Ureter (tissue), 1 donor: ENCODE measurements at regions not wholly inside any gene's neighbourhood (a gene's known extent, or its start where the extent isn't known, plus 50 kb on each side); places are given as distances from the start of the nearest gene placed in this dataset.
"Not testable (repeated sequence)": the region's sequence is repeated elsewhere in the genome, so short reads cannot be mapped to it uniquely, and the experiment has no call there.

Experiments
- DNase-seq: peaks from one replicate; pipeline ENCODE4 v3.0.0-alpha.2; 2020; ENCODE audit warnings: low spot score
- donor health status: DM: yes; HTN: yes; CAD: no.

- no peak for DNase-seq
These were observed 70.0 kb downstream of the LMO4 start for GRCh38 chr1:87398641-87399040.

- DNase-seq: no peak
These were observed 70.6 kb downstream of the LMO4 start for GRCh38 chr1:87399264-87399663.

DNA sequence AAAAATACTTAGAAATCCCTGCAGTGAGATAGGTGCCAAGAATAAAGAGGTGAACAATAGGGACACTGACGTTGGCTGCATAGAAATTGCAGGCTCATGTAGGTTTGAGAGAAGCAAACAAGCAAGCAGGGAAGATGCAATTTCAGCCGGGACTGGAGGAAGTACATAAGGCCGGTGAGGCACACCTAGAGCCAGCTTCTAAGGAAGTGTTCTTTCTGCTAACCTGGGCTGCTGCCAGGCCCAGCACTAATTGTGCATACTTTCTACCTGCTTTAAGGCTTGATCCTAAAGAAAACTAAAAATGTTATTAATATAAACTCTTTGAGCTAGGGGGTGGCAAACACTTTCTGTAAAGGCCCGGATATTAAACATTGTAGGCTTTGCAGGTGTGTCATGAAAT, 71.0 kb downstream of the LMO4 start:
- DNase-seq: peak; percentile 53

- DNase-seq: no peak
These were observed 72.1 kb downstream of the LMO4 start for GRCh38 chr1:87400813-87401212.

DNA sequence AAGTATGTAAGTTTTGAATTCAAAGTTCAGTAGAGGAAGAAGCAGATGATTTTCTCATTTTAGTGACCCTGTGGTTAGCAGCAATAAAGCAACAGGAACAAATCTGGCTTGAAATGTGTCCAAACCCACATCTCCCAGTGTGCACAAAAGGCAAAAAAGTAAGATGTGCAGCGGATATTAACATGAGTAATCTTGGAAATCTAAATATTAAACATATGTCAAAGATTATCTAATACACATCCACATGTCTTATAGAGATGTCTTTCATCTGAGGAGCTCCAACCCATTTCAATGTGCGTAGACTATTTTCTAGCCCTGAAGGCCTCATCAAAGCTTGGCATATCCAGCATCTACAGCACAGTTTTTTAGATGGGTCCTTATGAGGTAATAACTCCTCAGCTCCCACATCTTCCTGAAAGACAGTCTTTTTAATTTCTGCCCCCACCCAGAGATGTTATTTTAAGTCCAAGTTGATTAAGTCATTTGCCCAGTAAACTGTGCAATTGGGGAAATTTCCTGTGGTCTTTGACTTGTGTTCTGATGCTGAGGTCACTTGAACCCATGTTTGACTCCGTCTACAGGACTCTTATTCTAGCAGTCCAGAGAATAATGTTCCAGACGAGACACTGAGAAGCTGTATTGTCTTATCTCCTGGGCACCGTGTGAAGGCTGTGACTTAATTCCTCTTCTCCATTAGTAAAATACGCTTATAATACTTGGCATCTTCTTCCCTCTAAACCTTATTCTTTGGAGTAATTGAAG, 73.7 kb downstream of the LMO4 start:
- no peak for DNase-seq

DNA sequence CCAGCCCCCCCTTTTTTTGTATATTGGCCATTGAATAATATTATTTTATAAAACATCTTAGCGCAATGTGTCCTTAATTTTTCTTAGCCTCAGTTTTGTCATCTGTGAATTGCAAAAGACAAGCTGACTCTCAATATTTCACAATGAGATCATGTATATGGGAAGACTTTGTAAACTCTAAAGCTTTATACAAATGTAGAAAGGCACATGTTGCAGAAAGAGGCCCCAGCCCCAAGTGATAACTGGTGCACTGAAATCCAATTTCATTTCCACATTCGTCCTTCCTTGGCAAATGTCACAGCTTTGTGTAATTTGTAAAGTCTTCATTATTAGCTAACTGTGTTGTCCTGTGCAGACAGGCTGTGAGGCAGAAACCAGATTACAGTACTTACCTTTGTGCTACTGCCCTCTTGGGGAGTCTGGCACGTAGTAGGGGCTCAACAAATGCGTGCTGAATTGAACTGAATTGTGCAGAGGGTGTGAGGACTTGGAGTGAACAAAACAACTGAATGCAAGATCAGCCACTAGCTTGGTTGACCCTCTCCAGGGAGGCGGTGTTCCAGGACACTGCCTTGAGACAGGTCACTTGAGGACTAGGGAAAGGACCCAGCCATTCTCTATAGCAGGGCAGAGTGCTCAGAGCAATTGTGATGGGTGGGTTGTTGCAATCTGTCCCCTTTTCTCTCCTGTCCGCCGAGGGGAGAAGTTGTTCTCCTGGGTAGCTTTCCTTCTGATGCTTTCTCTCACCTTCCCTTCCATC, 74.6 kb downstream of the LMO4 start:
- DNase-seq: no peak

DNA sequence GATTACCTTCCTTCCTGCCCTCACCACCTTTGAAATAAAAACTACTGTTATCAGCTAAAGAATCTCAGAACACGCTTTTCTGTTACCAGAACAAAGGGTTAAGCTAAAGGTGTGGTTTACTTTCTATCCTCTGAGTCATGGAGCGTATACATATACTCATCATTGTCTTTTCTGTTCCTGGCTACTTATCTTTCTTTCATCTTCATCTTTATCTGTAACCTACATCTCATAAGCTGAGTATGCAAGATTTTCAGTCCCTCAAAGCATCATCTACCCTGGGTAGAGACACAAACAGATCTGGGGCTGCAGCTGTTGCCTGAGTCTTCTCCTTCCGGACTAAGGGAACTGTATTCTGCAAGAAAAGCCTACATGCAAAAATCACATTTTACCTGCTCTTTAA, 75.6 kb downstream of the LMO4 start:
- DNase-seq: no peak

- no peak for DNase-seq
These were observed 80.1 kb downstream of the LMO4 start for GRCh38 chr1:87408665-87409248.

DNA sequence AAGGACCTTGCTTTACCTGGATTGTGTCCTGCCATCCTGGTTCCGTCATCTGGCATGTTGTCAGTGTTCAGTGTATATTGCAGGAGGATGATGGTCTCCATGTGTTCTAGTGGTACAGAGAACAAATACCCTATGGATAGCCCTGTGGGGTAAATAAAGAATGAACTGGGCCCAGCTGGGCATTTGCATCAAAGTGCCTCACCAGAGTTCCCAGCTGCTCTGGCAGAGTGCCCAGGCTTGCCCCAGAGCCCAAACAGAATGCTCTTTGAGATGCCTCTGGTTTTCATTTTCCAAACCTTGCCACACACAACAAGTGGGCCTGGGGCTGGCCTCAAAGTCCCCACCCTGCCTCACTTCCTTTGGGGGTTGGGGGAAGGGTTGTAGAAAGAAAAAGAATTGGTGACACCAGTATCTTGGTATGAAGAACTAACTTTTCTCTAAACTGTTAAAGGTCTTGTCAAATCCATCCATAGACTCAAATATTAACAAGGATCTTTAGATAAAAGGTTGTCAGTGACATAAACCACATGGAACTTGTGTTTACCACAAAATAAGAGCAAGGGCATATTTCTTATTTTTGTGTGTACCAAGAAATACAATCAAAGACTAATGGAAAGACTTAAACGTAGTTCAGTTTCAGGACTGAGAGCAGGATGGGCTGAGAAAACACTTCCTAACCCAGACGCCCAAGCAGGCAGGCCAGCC, 82.2 kb downstream of the LMO4 start:
- DNase-seq: no peak

DNA sequence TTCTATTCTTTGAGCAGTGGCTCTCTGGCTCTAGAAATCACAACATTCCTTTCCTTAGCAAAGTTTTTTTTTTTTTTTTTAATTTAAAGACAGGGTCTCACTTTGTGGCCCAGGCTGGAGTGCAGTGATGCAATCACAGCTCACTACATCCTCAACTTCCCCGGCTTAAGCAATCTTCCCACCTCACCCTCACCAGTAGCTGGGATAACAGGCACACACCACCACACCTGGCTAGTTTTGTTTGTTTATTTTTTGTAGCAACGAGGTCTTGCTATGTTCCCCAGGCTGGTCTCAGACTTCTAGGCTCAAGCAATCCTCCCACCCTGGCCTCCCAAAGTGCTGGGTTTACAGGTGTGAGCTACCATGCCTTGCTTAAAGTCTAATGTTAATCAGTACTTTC, 85.2 kb downstream of the LMO4 start:
- DNase-seq: not testable (repeated sequence)

GRCh38 chr1:87418048-87418447, 89.4 kb downstream of the LMO4 start:
- no peak for DNase-seq

DNA sequence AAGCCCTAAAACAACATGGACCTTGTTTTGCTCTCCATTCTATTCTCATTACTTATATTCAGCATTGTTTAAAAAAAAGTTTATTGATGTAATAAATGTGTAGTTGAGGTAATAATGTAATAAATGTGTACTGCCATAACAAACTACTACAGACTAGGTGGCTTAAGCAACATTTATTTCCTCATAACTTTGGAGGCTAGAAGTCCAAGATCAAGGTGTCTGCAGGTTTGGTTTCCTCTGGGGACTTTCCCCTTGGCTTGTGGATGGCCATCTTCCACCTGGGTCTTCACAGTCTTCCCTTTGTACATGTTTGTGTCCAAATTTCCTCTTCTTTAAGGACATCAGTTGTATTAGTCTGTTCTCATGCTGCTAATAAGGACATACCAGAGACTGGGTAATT, 93.1 kb downstream of the LMO4 start:
- DNase-seq: no peak

- no peak for DNase-seq
These were observed 95.9 kb downstream of the LMO4 start for GRCh38 chr1:87424541-87424940.

DNA sequence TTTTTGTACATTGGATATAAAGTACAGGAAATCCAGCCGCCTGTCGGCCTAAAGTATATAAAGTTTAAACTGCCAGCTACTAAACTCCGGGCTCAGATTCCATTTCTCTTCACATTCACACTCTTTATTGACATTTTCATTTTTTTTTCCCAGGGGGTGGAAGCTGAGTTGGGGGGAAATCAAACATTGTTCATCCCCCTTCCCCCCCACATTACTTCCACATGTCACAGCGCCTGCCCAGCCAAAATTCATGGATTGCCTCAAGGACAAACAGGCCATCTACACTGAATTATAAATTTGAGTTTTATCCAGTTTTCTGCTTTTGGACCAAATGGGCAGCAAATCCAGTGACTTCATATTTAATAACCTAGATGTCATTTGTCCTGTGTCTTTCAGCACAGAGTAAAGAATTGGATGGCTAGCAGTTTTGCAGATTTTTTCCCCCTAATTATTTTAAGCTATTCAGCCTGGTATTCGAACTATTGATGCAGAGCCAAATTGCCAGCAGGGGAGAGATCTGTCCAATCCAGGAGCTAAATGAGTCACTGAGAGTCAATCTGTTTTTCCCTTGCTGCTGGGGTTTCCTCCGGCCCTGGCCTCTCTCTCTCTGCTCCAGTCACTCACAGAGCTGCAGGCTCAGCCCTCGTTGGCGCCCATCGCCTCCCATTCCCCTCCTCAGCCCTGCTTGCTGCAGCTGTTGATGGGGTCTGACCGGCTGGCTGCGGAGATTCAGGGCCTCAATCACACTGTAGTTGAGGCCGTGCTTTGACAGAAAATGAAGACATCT, 98.0 kb downstream of the LMO4 start:
- no peak for DNase-seq

DNA sequence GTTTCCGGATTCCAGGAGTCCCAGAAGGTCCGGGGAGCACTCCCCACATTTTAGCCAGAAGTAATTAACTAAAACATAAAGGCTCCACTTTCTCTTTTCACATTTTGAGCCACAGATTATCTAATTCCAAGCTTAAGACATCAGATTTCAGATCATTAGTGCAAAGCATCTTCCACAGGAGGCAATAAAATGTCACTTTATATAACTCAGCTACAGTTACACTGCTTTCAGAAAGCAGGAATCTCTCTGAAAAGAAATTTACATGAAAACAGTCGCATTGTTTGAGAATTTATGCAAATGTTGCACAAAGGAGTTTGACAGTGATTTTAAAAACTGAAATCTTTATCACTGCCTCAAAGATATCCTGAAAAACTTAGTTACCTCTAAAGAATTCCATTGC, 99.7 kb downstream of the LMO4 start:
- no peak for DNase-seq

GRCh38 chr1:87428883-87429282, 100.2 kb downstream of the LMO4 start:
- no peak for DNase-seq

DNA sequence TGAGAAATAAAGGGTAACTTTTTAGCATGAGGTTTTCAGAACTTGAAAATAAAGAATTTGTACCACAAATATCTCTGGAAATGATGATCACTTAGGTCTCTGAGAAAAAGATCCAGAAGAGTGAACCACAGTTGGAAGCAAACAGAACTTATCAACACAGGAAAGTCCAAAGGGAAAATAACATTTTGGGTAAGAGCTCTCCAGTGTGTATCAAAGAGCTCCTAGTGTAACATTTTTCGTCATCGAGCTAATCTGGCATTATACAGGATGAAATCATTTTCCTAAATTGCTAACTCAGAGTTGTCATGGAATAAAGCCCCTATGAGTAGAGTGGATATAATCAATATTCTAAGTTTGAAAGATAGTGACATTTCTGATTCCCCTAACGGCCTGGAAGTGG, 104.0 kb downstream of the LMO4 start:
- no peak for DNase-seq

- DNase-seq: not testable (repeated sequence)
These were observed 104.4 kb downstream of the LMO4 start for GRCh38 chr1:87433101-87433500.

- DNase-seq: no peak
These were observed 106.8 kb downstream of the LMO4 start for GRCh38 chr1:87435484-87435883.

DNA sequence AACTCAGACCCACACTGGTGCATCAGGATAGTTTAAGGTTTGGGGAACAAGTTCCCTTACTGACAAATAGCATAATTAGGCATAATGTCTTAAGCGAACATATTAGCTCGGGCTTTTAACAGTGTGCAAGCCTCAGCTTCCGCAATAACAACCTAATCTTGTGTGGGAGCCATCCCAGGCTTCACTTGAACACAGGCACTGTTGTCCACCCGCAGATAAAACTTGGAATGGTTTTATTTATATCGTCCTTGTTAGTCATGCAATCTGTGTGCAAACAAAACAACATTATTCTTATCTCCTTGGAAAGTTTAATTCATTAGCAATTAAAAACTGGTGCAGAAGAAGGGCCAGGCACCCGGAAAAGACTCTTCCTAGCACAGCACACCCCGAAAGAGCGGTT, 107.4 kb downstream of the LMO4 start:
- not testable (repeated sequence) for DNase-seq

GRCh38 chr1:87436534-87436933, 107.9 kb downstream of the LMO4 start:
- DNase-seq: no peak
